Activated CD8-positive, alpha-beta T cell treated with anti-CD3 and anti-CD28 coated beads, Interleukin-2, amount 10 ng/mL, durations not matched to agents 7 days and 5 days (primary cell): ENCODE measurements at regions not wholly inside any gene's neighbourhood (a gene's known extent, or its start where the extent isn't known, plus 50 kb on each side); places are given as distances from the start of the nearest gene placed in this dataset.
"Not testable (repeated sequence)": the region's sequence is repeated elsewhere in the genome, so short reads cannot be mapped to it uniquely, and the experiment has no call there.

ENCODE experiments used
- ATAC-seq: fragments of 150-1000 bp; cut with Tn5 transposase; one replicate; pipeline ENCODE4 v1.10.0; 2021; ENCODE audit warnings: moderate library complexity
- CTCF ChIA-PET: fragments of 350-600 bp; sonication (Branson Sonifier 250); formaldehyde crosslinking; loops from one replicate; lab custom pipeline; 2021; ENCODE audit warnings: antibody characterized with exemption; lab: Charles Lee
- POLR2A ChIA-PET: fragments of 350-600 bp; sonication (Branson Sonifier 250); formaldehyde crosslinking; loops from one replicate; lab custom pipeline; 2021; ENCODE audit warnings: antibody characterized with exemption; lab: Charles Lee
- DNase-seq: peaks from one replicate; pipeline ENCODE4 v3.0.0-alpha.2; 2020
- H3K27ac Mint-ChIP-seq: one replicate; pipeline ENCODE4 v1.8.0; 2021; ENCODE audit warnings: mild to moderate bottlenecking, mixed read lengths
- H3K27me3 Mint-ChIP-seq: one replicate; pipeline ENCODE4 v1.8.0; 2021; ENCODE audit warnings: low read depth, mixed read lengths
- H3K36me3 Mint-ChIP-seq: one replicate; pipeline ENCODE4 v1.8.0; 2021; ENCODE audit warnings: low read depth, mixed read lengths
- H3K4me1 Mint-ChIP-seq: one replicate; pipeline ENCODE4 v1.8.0; 2021; ENCODE audit warnings: low read depth, mixed read lengths
- H3K4me3 Mint-ChIP-seq: one replicate; pipeline ENCODE4 v1.8.0; 2021; ENCODE audit warnings: mild to moderate bottlenecking, mixed read lengths
- H3K9me3 Mint-ChIP-seq: one replicate; pipeline ENCODE4 v1.8.0; 2022; ENCODE audit warnings: mixed read lengths; ENCODE audit not compliant: insufficient read depth

DNA sequence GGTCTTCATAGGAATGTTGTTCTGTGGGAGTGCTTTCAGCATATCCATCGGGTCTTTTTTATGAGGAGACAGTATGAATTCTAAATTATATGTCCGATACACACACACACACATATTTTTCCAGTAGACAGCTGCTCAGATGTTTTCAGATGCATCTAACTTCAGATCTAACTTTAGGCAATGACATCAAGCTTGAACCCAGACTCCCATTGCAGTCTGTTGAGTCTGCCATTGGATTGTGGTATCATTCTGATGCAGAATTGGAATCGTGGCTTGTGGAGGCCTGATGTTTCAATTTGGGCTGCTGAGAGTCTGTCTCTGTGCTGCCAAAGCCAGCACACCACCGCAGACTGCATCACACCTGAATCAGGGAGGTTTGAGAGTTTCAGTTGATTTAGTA is 376.4 kb downstream of the OSTF1 start:
- CTCF ChIA-PET, result no interaction called here
- Mint-ChIP-seq H3K36me3 (no peaks in the 10 kb centered on the region), H3K4me3 (no peak overlapping the region), H3K4me1 (no peaks in the 10 kb centered on the region), H3K27me3 (no peaks in the 10 kb centered on the region), H3K9me3 (no peaks in the 10 kb centered on the region), H3K27ac (no peak overlapping the region)
- POLR2A ChIA-PET, result no interaction called here
- no peak for ATAC-seq
- no peak for DNase-seq

DNA sequence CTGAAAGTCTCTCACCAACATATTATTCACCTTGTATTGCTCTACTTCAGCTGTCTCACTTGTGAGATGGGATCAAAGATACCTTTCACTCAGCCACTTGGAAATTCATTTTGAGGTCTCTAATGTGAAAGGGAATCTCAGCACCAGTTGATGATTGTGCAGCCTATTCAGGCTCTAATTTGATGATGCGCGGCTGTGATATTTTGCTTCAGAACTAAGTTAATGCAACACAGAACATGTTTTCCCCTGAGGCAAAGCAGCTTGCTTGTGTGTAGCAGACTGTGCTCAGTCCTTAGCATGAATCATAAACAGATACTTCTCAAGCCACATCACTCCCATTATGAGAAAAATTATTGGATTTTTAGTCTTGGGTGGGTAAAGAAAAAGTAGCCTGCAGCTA is 378.8 kb downstream of the OSTF1 start:
- ChIA-PET CTCF (no interaction called here), POLR2A (no interaction called here)
- Mint-ChIP-seq H3K4me1 (peaks cover 3% of the 10 kb centered on the region), H3K27ac (no peak overlapping the region), H3K36me3 (no peaks in the 10 kb centered on the region), H3K27me3 (no peaks in the 10 kb centered on the region), H3K4me3 (no peak overlapping the region), H3K9me3 (no peaks in the 10 kb centered on the region)
- ATAC-seq (no peak), DNase-seq (no peak)

DNA sequence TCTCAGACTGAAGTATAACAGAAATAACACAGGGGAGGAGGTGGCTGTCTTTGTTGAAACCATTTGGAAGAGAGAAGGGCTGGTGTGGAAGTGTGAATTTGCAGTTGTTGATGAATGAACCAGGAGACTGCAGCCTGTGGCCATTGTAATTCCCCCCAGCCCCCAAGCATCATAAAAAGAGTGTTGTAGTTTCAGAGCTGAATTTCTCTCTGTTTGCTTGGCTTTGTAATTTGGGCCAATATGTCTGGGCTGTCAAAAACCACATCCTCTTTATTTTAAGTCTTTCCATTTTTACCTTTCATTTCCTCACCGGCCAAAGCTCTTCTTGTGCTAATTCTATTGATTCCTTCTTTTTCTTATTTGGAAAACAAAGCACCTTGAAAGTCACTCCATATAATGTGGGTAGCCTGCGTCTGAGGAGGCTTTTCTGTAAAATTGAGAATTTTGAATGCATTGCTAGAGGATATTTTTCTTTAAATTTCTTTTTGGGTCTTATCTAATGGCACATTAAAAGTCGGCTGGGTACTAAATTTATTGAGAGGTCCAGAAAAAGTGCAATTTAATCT is 383.3 kb downstream of the OSTF1 start:
- no peaks in the 10 kb centered on the region for H3K9me3 Mint-ChIP-seq
- ChIA-PET CTCF (no interaction called here), POLR2A (no interaction called here)
- DNase-seq (no peak), ATAC-seq (no peak)
- peaks cover 3% of the 10 kb centered on the region for H3K4me1 Mint-ChIP-seq
- no peaks in the 10 kb centered on the region for H3K27me3 Mint-ChIP-seq
- H3K4me3 Mint-ChIP-seq, result no peak overlapping the region
- H3K27ac Mint-ChIP-seq, result no peak overlapping the region
- H3K36me3 Mint-ChIP-seq, result no peaks in the 10 kb centered on the region

DNA sequence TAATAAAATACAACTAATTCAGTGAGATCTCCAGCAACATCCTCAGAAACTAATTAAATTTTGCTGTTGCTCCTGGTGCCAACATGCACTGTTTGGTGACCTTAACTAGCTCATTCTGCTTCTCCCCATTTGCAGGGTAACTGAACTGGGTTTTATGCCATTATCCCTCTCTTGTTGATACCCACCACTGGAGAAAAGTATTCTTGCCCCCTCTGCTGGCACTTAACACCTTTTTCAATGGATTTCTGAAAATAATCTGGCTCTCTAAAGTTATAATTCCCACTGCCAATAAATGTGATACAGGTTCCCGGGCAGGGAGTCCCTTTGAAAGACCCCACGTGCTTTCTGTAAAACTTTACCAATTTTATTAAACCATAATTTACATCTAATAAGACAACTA is 394.3 kb downstream of the OSTF1 start:
- ChIA-PET CTCF (interaction anchor here (1.1 kb wide), 1 partner anchor 216 kb away, joined by 3 read pairs; no protein-coding TSS in a partner anchor), POLR2A (no interaction called here)
- Mint-ChIP-seq H3K4me3 (no peak overlapping the region), H3K27me3 (no peaks in the 10 kb centered on the region), H3K27ac (no peak overlapping the region), H3K9me3 (no peaks in the 10 kb centered on the region), H3K4me1 (no peaks in the 10 kb centered on the region), H3K36me3 (no peaks in the 10 kb centered on the region)
- DNase-seq (no peak), ATAC-seq (no peak)

DNA sequence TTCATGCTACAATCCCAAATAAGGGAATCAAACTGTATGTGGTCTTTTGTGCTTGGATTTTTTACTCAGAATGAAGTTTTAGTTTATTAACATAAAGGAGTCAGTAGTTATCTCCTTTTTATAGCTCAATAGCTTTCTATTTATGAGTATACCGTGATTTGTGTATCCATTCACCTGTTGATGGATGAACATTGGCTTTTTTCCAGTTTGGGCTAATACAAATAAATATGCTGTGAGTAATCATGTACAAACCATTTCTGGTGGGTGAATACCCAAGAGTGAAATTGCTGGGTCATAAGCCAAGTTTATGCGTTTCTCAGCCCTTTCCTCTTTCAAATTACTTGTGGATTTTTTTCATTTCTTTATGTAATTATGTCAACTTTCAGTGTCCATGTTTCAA is 395.3 kb downstream of the OSTF1 start:
- no peak for ATAC-seq
- POLR2A ChIA-PET, result interaction anchor here (0.6 kb wide), 1 partner anchor 358 kb away, joined by 3 read pairs; no protein-coding TSS in a partner anchor
- Mint-ChIP-seq H3K27me3 (no peaks in the 10 kb centered on the region), H3K4me1 (no peaks in the 10 kb centered on the region), H3K36me3 (no peaks in the 10 kb centered on the region), H3K27ac (no peak overlapping the region), H3K4me3 (no peak overlapping the region), H3K9me3 (no peaks in the 10 kb centered on the region)
- CTCF ChIA-PET, result no interaction called here
- no peak for DNase-seq

DNA sequence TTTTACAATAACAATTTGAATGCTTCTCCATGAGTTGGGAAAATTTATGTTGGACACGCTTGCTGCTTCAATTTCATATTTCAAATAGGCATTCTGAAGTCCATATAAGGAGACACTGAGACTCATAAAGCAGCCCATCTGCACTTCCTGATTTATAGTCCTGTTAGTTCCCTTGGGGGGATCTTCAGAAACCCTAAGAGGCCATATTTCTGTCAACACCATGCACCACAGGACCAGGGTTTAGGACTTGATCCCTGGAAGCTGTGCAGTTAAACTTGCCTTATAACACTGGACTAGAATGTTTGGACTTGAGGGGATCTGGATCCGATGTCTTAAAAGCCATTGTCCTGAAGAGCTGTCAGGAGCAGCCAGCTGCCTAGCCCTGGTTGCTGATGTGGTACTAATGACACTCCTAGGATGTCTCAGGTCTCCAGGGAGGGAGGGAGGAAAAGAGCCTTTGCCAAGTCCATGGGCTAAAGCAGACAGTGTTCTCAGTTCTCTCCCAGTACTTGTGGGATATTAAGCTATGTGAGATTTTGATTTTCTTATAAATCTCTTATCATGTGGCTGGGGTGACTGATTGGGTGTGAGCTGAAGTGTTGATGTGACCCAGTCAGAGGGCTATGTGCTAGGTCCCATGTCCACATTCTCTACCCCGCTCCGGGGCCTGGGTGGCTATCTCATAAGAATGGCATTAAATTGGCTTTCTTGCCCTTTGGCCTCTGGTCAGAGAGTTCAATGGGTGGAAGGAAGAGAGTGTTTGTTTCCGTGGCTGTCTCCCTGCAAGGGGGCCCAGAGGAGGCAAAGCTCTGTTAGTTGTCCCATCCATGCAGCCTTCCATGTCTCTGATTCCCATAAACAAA is 399.8 kb downstream of the OSTF1 start:
- no peaks in the 10 kb centered on the region for H3K36me3 Mint-ChIP-seq
- ChIA-PET CTCF (no interaction called here), POLR2A (no interaction called here)
- no peak overlapping the region for H3K4me3 Mint-ChIP-seq
- H3K27me3 Mint-ChIP-seq, result no peaks in the 10 kb centered on the region
- no peaks in the 10 kb centered on the region for H3K4me1 Mint-ChIP-seq
- H3K27ac Mint-ChIP-seq, result no peak overlapping the region
- no peaks in the 10 kb centered on the region for H3K9me3 Mint-ChIP-seq
- DNase-seq (no peak), ATAC-seq (no peak)

DNA sequence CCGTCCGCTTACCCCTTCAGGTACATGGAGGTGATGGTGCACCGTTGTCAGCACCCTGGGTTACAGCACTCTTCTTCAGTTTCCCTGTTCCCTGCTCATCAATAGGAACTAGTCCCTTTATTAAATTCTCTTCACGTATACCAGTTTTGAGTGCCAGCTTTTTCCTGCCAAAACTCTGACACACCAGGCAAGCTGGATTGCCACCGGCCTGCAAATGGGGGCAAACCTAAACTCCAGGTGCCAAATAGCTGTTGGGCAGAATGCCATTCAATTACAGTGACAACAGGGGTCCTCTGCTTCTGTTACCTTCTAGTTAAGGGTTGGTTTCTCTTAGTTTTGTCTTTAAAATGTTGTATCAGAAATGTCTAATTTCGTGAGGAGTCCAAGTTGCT is 400.4 kb downstream of the OSTF1 start:
- ChIA-PET POLR2A (no interaction called here), CTCF (no interaction called here)
- Mint-ChIP-seq H3K27me3 (no peaks in the 10 kb centered on the region), H3K4me3 (no peak overlapping the region), H3K36me3 (no peaks in the 10 kb centered on the region), H3K27ac (no peak overlapping the region), H3K4me1 (no peaks in the 10 kb centered on the region), H3K9me3 (no peaks in the 10 kb centered on the region)
- ATAC-seq (no peak), DNase-seq (no peak)

DNA sequence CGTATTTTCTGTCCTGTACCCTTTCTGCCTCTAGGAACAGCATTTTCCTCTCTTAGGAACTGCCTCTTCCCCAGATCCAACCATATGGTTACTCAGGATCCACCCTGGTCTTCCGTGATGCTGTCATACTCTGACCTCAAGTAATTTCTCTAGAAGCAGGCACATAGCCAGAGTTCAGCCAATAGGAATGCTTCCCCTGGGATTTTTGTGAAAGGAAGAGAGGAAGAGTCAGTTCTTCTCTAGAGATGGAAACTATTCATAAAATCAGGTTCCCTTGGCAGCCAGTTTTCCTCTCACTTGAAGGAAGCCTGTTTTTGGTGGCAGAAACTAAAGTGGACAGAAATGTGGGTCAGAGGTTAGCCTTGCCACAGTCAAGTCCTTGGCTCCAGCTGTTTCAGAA is 400.1 kb upstream of the PCSK5 start:
- Mint-ChIP-seq H3K36me3 (no peaks in the 10 kb centered on the region), H3K27me3 (no peaks in the 10 kb centered on the region), H3K4me1 (no peaks in the 10 kb centered on the region), H3K9me3 (no peaks in the 10 kb centered on the region), H3K4me3 (no peak overlapping the region), H3K27ac (no peak overlapping the region)
- ChIA-PET CTCF (no interaction called here), POLR2A (no interaction called here)
- DNase-seq (no peak), ATAC-seq (no peak)

DNA sequence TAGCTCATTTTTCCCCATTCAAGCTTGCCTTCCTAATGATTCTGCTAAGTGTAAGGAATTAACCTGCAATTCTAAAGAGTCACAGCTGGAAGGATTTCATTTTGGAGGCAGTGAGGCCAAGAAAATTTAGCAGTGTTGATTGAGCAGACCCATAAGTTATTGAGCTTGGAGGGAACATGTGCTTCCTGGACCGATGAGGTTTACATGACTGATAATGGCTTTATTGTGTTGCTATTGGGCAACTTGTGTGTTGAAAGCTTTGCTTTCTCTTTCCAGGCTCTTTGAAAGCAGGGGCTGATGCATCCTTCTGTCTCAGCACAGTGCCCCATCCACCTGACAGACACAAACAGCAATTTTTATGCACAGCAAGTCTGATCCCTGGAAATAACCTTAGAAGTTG is 398.9 kb upstream of the PCSK5 start:
- no peak for DNase-seq
- Mint-ChIP-seq H3K36me3 (no peaks in the 10 kb centered on the region), H3K4me3 (no peak overlapping the region), H3K27me3 (no peaks in the 10 kb centered on the region), H3K4me1 (no peaks in the 10 kb centered on the region), H3K9me3 (no peaks in the 10 kb centered on the region), H3K27ac (no peak overlapping the region)
- POLR2A ChIA-PET, result no interaction called here
- CTCF ChIA-PET, result no interaction called here
- no peak for ATAC-seq

DNA sequence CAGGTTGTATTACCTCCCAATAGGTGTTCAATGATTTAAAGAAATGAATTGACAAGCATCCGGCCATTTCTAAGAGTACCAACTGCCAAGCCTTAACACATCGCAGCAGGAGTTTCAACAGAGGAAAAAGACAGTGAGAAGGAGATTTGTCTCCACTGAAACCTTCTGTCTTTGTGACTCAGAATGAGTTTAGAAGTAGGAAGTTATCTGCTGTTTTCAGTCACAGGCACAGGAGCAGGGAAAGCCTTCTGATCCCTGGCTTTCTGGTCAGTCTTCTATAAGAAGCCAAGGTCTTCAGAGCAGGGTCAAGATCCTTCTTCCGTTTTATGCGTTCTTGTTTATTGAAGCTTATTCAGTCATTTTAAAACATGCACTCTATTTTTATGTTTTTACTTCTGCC is 390.7 kb upstream of the PCSK5 start:
- no peak overlapping the region for H3K27ac Mint-ChIP-seq
- no peaks in the 10 kb centered on the region for H3K4me1 Mint-ChIP-seq
- no peaks in the 10 kb centered on the region for H3K9me3 Mint-ChIP-seq
- DNase-seq (no peak), ATAC-seq (no peak)
- POLR2A ChIA-PET, result no interaction called here
- H3K4me3 Mint-ChIP-seq, result no peak overlapping the region
- CTCF ChIA-PET, result no interaction called here
- no peaks in the 10 kb centered on the region for H3K36me3 Mint-ChIP-seq
- no peaks in the 10 kb centered on the region for H3K27me3 Mint-ChIP-seq

DNA sequence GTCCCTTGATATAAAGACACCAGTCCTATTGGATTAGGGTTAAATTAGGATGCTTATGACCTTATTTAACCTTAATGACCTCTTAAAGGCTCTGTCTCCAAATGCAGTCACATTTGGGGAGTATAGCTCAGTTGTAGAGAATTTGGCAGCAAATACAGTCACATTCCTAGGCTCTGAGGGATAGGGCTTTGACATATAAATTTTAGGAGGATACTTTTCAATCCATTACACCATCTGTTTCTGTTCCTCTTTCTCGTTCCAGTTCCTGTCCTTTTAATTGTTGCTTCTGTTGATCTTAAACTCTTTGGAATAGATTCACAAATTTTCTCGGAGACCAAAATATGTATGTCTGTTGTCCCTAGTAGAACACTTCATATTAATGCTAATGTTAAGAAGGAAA is 390.0 kb upstream of the PCSK5 start:
- no peak overlapping the region for H3K27ac Mint-ChIP-seq
- ChIA-PET CTCF (no interaction called here), POLR2A (no interaction called here)
- no peak for DNase-seq
- H3K4me3 Mint-ChIP-seq, result no peak overlapping the region
- H3K27me3 Mint-ChIP-seq, result no peaks in the 10 kb centered on the region
- ATAC-seq, result no peak
- no peaks in the 10 kb centered on the region for H3K4me1 Mint-ChIP-seq
- no peaks in the 10 kb centered on the region for H3K9me3 Mint-ChIP-seq
- no peaks in the 10 kb centered on the region for H3K36me3 Mint-ChIP-seq

DNA sequence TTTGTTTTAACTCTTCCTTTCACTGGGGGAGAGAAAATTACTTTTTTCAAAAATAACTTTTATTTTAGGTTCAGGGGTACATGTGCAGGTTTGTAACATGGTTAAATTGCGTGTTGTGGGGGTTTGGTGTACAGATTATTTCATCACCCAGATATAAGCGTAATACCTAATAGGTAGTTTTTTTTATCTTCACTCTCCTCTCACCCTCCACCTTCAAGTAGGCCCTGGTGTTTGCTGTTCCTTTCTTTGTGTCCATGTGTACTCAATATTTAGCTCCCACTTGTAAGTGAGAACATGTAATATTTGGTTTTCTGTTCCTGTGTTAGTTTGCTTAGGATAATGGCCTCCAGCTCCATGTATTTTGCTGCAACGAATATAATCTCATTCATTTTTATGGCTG is 389.5 kb upstream of the PCSK5 start:
- H3K27ac Mint-ChIP-seq, ATAC-seq, H3K27me3 Mint-ChIP-seq, H3K4me1 Mint-ChIP-seq, DNase-seq, POLR2A ChIA-PET, H3K9me3 Mint-ChIP-seq, CTCF ChIA-PET, H3K4me3 Mint-ChIP-seq, H3K36me3 Mint-ChIP-seq: not testable (repeated sequence)
